Islet of Langerhans (tissue), 1 donor: ENCODE measurements at regions not wholly inside any gene's neighbourhood (a gene's known extent, or its start where the extent isn't known, plus 50 kb on each side); places are given as distances from the start of the nearest gene placed in this dataset.

Experiments
- FAIRE-seq: peaks from one replicate; lab custom pipeline; 2011; peaks lifted over from hg19 to GRCh38; lab: Jason Lieb, UNC

- no peak for FAIRE-seq
These were observed 187.4 kb upstream of the RREB1 start for GRCh38 chr6:6920114-6920986.

GRCh38 chr6:6920987-6921313, 186.8 kb upstream of the RREB1 start:
- no peak for FAIRE-seq

DNA sequence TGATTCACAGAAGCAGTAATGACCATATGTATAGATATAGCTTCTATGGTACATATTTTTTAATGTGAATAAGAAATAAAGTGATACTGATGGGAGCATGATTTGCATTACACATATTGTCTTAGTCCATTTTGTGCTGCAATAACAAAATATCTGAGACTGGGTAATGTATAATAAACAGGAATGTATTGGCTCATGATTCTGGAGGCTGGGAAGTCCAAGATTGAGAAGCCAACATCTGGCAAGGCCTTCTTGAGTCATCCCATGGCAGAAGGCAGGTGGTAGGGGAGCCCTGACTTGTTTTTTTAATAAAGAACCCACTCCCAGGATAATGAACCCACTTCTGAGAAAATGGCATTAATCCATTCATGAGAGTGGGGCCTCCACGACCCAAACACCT, 185.6 kb upstream of the RREB1 start:
- no peak for FAIRE-seq

DNA sequence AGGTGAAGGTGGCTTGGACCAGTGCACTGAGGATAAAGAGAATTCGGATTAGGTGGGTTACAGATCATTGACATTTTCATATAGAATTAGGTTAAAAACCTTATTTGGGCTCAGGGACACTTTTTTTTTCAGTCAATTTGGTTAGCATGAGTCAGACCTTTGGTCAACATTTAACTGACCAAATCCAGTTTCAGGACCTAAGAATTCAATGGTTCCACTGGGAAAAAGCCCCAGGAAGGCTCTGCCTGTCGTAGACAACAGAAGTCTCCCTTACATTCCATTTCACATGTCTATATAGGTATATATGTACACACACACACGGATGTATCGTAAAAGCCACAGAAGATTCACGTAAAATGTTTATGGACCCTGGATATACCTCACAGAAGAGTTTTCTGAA, 184.2 kb upstream of the RREB1 start:
- FAIRE-seq: no peak

DNA sequence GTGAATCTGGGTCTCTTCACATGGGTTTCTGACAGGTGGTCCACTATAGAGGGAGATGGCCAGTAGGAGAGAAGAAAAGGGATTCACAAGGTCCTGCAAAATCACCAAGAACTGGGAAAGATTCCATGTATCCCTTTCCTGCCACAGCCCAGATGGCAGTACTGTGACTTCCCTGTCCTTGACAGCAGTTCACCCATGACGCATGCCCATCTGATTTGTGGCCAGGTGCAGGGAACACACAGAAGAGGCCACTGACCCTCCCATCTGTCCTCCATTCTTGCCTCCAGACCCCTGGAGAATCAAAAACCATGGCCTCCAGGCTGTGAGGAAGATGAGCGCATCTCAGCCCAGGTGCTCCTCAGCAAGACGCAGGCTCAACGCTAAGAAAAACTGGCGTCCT, 183.1 kb upstream of the RREB1 start:
- no peak for FAIRE-seq

- FAIRE-seq: no peak
These were observed 182.2 kb upstream of the RREB1 start for GRCh38 chr6:6925391-6926164.

GRCh38 chr6:6926856-6927255, 180.9 kb upstream of the RREB1 start:
- FAIRE-seq: no peak

DNA sequence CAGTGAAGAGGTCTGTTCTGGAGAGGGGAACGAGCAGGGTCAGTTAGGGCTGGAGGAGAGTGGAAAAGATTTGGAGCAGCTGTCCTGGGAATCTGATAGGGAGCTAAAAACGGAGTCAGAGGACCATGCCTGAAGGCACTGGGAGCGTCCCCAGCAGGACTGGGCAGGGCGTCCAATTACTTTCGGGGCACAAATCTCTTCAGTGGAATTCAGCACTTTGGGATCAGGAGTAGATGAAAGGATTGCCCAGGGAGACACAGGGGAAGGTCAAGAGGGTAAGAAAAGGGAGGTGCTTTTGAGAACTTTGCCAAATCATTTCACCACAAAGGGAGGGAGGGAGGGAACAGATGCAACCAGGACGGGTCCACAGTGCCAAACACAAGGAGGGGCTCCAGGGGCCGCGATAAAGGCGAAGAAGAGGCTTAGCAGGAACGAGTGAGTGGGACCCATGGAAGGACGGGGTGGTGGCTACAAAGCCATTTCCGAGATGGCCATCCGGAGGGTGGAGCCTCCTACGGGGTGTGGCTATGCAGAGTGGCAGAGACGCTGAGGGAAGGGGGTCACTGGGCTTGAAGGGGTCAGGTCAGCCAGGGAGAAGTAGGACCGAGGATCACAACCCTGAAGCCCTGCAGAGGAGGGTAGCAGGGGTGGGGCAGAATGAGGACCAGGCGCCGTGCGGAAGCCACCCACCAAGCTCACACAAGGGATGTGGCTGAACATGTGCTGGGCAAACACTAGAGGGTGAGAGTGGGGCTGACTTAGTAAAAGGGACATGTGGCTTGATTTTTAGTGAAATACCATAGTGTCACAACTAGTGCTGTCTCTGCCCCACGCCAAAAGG, 180.0 kb upstream of the RREB1 start:
- no peak for FAIRE-seq

DNA sequence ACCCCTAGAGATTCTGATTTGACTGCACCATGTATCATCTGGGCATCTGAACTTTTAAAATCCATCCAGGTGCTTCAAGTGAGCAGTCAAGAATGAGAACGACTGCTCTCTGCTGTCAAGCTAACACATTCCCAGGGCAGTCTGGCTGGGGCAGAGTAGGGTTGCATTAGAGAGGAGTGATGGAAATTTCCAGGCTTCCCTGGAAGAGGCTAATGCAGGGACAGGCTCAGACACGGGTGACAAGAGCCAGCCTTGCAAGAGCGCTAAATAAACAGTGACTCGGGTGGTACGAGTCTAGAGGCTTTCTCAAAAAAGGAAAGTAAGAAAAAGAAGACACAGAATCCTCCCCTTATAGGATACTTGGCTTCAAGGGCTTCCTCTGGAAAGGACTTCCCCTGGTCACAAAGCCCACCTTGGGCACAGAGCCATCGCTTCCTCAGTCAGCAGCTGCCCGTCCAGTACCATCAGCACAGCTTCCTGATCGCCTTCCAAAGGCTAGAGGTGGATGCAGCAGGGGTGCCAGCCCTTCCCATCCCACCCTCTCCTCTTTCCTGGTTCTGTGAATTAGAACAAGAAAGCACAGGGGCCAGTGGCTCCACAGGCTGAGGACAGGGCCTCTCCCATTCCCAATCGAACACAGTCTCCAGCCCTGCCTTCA, 177.4 kb upstream of the RREB1 start:
- no peak for FAIRE-seq

DNA sequence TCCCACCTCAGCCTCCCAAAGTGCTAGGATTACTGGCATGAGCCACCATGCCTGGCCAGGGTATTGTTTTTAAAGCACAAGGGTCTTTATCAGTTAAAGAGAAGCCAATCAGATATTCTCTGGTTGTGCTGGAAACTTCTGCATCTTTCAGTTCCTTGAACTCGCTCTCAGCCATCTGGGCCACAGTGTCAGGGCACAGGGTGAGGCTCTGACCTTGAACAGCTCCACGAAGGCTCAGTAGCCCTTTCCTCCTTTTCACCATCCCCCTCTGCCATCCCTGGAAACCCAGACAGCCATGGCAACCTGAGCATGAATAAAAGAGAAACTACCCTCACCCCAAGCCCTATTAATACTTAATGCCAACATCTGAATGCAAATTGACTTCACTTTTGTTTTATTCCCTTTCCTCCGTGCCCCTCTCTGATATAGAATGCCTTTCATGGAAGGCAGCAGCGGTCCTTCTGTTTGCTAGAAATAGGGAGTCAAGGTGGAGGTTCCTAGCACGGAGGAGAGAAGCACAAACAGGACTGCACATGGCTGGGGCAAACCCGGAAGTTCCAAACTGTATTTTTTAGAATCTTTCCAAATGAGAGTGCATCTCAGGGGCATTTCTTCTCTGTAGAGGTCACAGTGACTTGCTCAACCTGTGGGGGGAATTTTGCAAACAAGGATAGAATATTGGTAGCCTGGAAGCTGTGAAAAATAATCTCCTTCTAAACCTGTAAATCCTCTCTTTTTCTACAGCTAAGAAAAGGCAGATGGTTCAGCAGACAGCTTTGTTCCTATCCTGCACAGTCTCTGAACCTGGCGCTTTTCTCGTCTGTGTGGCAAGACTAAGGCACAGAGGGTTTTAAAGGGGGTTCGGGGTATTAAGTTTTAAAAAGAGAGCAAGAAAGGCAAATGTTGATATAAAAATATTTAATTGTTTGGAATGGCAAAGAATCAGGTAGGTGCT, 176.4 kb upstream of the RREB1 start:
- FAIRE-seq: no peak

DNA sequence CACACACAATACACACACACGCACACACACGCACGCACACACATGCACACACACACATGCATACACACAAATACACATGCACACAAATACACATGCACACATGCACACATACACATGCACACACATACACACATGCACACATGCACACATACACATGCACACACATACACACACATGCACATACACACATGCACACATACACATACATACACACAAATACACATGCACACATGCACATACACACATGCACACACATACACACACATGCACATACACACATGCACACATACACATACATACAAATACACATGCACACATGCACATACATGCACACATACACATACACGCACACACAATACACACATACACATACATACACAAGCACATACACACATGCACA, 175.4 kb upstream of the RREB1 start:
- no peak for FAIRE-seq

- no peak for FAIRE-seq
These were observed 174.8 kb upstream of the RREB1 start for GRCh38 chr6:6932968-6933367.

DNA sequence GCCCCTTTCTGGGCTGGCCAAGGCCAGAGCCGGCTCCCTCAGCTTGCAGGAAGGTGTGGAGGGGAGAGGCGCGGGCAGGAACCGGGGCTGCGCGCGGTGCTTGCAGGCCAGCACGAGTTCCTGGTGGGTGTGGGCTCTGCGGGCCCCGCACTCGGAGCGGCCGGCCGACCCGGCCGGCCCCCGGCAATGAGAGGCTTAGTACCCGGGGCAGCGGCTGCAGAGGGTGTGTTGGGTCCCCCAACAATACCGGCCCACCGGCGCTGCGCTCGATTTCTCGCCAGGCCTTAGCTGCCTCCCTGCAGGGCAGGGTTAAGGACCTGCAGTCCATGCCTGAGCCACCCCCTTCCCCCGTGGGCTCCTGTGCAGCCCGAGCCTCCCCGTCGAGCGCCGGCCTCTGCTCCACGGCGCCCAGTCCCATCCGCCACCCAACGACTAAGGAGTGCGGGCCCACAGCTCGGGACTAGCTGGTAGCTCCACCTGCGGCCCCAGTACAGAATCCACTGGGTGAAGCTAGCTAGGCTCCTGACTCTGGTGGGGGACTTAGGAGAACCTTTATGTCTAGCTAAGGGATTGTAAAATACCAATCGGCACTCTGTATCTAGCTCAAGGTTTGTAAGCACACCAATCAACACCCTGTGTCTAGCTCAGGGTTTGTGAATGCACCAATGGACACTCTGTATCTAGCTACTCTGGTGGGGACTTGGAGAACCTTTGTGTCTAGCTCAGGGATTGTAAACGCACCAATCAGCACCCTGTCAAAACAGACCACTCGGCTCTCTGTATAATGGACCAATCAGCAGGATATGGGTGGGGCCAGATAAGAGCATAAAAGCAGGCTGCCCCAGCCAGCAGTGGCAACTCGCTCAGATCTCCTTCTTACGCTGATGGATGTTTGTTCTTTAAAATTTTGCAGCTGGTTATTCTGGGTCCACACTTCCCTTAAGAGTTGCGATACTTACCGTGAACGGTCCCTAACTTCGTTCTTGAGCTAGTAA, 167.4 kb upstream of the RREB1 start:
- no peak for FAIRE-seq

DNA sequence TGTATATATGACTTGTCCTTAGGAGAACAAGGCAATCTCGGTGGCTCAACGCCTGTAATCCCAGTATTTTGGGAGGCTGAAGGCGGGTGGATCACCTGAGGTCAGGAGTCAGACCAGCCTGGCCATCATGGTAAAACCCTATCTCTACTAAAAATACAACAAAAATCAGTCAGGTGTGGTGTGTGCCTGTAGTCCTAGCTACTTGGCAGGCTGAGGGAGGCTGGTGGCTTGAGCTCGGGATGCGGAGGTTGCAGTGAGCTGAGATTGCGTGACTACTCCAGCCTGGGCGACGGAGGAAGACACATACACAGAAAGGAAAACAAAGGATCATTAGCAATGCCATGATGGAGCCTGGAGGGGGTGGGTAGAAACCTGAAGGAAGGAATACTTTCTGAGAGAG, 166.6 kb upstream of the RREB1 start:
- no peak for FAIRE-seq

- no peak for FAIRE-seq
These were observed 165.7 kb upstream of the RREB1 start for GRCh38 chr6:6942091-6942490.

GRCh38 chr6:6942831-6943230, 164.9 kb upstream of the RREB1 start:
- no peak for FAIRE-seq

GRCh38 chr6:6943421-6943820, 164.3 kb upstream of the RREB1 start:
- FAIRE-seq: no peak

DNA sequence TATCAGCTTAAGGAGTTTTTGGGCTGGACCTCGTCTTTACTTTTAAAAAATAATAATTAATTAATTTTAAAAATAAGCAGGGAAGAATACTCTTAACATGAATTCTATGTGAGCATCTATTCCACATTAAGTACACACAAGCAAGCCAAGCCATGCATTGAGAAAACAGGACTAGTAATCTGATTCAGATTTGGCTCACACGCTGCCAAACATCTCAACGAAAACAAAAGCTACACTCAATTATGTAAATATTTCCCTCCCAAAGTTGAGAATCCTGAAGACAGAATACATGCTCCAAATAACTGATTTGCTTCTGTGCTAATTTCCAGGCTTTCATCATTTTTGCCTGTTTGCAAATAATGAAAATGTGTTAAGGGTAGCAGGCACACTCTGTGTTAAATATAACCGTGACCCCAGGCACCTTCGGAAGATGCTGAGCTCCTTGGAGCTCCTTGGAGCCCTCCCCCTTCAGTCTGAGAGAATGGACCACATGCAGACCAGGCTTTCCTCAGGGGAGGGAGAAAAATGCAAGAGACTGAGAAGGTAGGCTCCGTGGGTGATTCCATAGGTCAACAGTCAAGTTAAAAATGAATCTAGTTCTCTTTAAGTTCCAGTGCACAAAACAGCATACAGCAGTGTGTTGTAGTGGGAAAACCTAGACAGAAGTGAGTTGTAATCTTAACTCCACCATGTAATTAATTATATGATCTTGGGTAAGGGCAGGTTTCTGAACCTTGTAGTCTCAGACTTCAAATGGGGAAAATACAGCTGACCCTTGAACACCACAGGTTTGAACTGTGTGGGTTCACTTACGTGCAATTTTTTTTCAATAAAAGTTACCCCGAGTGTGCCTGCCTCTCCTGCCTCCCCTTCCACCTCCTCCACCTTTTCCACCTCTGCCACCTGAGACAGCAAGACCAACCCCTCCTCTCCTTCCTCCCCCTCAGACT, 161.3 kb upstream of the RREB1 start:
- FAIRE-seq: no peak
